Thyroid gland (tissue), 4 donors: ENCODE measurements at regions not wholly inside any gene's neighbourhood (a gene's known extent, or its start where the extent isn't known, plus 50 kb on each side); places are given as distances from the start of the nearest gene placed in this dataset.

Source experiments
- POLR2A ChIP-seq, 2 donors: fragments of 450-650 bp; IDR thresholded peaks; one replicate each; pipeline ENCODE4 v1.6.1; 2017; ENCODE audit warnings: antibody characterized with exemption in 2 of 2, mild to moderate bottlenecking in 2 of 2, moderate library complexity in 1 of 2
- TF ChIP-seq, protein P1 (sequence below), 6 experiments: fragments of 200-600 bp in 3 of 6; fragments of 450-650 bp in 3 of 6; sonication (generic) in 3 of 6; IDR thresholded peaks; one replicate each; pipeline ENCODE4 v1.5.1; 2016 to 2019; ENCODE audit warnings: antibody characterized with exemption in 6 of 6, mild to moderate bottlenecking in 2 of 6, inconsistent platforms in 1 of 6, moderate library complexity in 1 of 6

GRCh38 chr7:41630741-41631140 is 72.1 kb downstream of the INHBA start:
- TF ChIP-seq, protein P1, sequence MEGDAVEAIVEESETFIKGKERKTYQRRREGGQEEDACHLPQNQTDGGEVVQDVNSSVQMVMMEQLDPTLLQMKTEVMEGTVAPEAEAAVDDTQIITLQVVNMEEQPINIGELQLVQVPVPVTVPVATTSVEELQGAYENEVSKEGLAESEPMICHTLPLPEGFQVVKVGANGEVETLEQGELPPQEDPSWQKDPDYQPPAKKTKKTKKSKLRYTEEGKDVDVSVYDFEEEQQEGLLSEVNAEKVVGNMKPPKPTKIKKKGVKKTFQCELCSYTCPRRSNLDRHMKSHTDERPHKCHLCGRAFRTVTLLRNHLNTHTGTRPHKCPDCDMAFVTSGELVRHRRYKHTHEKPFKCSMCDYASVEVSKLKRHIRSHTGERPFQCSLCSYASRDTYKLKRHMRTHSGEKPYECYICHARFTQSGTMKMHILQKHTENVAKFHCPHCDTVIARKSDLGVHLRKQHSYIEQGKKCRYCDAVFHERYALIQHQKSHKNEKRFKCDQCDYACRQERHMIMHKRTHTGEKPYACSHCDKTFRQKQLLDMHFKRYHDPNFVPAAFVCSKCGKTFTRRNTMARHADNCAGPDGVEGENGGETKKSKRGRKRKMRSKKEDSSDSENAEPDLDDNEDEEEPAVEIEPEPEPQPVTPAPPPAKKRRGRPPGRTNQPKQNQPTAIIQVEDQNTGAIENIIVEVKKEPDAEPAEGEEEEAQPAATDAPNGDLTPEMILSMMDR (IDR thresholded peaks at IDR 0.05) = no peak
- TF ChIP-seq POLR2A (IDR thresholded peaks at IDR 0.05) = no peak
